GM11168 (cell line): ENCODE measurements at regions not wholly inside any gene's neighbourhood (a gene's known extent, or its start where the extent isn't known, plus 50 kb on each side); places are given as distances from the start of the nearest gene placed in this dataset.
"Not testable (repeated sequence)": the region's sequence is repeated elsewhere in the genome, so short reads cannot be mapped to it uniquely, and the experiment has no call there.

Experiments
- in situ Hi-C: fragments of 300-500 bp; cut with MboI; formaldehyde crosslinking; loops from one replicate; pipeline ENCODE4 v1.12.0; 2022; ENCODE audit warnings: low sequenced_read_pairs; ENCODE audit not compliant: unreplicated experiment

GRCh38 chr14:106301609-106302008 is 775.2 kb downstream of the TMEM121 start:
- in situ Hi-C loops: not testable (repeated sequence)

GRCh38 chr14:106302661-106303060 is 776.3 kb downstream of the TMEM121 start:
- in situ Hi-C loops: no loop called here

DNA sequence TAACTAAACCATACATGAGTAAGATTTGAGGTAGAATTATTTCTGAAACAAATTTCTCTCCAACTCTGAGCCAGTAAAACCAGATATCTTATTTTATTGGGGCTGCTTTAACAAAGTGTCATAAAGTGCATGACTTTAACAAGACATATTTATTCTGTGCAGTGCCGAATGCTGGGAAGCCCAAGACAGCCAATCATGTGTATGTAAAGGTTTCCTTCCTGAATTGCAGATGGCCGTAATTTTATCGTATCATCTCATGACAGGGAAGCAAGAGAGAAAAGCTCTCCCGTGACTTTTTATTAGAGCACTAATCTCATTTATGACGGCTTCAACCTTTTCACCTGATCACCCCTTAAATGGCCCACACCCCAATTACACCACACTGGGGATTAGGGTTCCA is 777.9 kb downstream of the TMEM121 start:
- in situ Hi-C loops: no loop called here

- in situ Hi-C loops: no loop called here
These were observed 782.5 kb downstream of the TMEM121 start for GRCh38 chr14:106308839-106309389.

DNA sequence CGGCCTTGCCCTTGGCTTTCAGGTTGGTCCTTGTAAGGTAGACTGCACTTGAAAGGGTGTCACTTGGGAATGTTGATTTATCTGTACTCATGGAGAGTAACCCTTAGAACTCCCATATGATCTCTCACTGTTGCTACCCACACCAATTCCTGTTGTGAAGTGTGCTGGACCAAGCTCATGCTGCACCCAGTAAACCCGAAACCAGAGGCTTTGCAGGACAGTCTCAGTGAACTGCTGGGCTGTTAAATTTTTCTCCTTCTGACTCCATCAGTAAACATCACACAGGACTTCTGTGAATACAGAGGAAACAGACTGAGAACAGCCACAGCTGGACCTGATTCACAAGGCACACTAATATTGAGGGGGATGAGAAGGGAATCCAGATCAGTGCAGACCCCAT is 783.0 kb downstream of the TMEM121 start:
- in situ Hi-C loops: no loop called here

DNA sequence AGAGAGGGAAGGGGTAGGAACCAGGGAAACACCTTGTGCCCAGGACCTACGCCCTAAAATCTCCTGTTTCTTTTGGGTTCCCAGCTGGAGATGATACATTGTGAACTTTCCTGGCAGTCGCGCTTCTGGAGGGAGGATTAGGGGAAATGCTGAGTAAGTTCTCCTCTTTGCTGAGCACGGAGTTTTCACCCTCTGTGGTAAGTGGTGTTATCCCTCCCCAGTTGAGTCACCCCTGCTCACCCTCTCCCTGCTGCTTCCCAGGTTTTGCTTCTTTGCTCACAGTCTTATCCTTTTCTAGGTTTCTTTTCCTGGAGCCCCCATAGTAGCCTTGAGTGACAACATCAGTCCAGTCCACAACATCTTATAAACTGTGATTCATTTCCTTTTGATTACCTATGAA is 789.1 kb downstream of the TMEM121 start:
- in situ Hi-C loops: no loop called here

- in situ Hi-C loops: no loop called here
These were observed 791.2 kb downstream of the TMEM121 start for GRCh38 chr14:106317593-106317992.

- in situ Hi-C loops: no loop called here
These were observed 792.3 kb downstream of the TMEM121 start for GRCh38 chr14:106318700-106319099.

GRCh38 chr14:106323970-106324369 is 797.6 kb downstream of the TMEM121 start:
- in situ Hi-C loops: not testable (repeated sequence)

DNA sequence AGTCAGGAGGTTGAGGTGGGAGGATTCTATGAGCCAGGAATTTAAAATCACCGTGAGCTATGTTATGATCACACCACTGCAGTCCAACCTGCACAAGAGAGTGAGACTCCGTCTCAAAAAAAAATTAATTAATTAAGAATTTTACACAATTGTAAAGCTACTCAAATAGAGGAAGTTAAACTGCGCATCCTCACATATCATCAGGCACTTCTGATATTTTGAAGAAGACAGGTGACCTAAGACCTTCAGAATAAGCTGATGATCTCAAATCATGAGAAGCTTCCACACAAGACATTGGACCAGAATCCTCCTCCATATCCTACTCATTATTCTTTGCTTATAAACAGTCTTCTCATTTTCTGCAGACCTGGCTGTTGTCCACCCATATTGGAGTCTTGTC is 800.9 kb downstream of the TMEM121 start:
- in situ Hi-C loops: loop anchor here (25.0 kb wide), 1 partner anchor 615 kb away; no protein-coding TSS in a partner anchor

DNA sequence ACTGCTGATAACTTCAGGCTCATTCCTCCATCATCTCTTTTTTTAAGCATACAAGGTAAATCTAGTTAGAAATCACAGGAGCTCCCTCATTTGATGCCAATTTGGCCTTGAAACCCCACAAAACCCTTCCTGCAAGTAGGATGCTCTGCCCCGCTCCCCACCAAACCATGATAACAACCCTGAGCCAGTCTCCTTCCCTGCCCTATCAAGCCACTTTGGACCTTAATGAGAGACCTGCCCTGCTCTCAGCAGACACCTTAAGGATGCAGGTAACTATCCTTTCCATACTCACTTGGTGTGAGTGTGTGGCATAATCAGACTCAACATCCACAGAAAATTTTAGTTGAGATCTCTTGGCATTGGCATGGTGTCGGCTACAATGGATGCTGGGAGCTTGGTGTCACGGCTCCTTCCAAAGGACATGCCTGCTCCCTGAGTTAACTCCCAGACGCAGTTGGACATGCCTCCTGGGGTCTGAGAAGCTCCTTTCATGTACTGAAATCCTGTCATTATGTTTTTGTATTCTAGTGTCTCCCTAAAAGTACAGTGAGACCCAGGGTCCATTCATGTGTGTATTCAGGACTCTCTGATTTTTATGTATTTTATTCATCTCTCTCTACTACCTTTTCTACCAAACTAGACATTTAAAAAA is 801.4 kb downstream of the TMEM121 start:
- in situ Hi-C loops: loop anchor here (25.0 kb wide), 1 partner anchor 616 kb away; no protein-coding TSS in a partner anchor

GRCh38 chr14:106329243-106329642 is 802.9 kb downstream of the TMEM121 start:
- in situ Hi-C loops: loop anchor here (25.0 kb wide), 1 partner anchor 617 kb away; no protein-coding TSS in a partner anchor

GRCh38 chr14:106329987-106330774 is 803.8 kb downstream of the TMEM121 start:
- in situ Hi-C loops: loop anchor here (25.0 kb wide), 1 partner anchor 618 kb away; no protein-coding TSS in a partner anchor

DNA sequence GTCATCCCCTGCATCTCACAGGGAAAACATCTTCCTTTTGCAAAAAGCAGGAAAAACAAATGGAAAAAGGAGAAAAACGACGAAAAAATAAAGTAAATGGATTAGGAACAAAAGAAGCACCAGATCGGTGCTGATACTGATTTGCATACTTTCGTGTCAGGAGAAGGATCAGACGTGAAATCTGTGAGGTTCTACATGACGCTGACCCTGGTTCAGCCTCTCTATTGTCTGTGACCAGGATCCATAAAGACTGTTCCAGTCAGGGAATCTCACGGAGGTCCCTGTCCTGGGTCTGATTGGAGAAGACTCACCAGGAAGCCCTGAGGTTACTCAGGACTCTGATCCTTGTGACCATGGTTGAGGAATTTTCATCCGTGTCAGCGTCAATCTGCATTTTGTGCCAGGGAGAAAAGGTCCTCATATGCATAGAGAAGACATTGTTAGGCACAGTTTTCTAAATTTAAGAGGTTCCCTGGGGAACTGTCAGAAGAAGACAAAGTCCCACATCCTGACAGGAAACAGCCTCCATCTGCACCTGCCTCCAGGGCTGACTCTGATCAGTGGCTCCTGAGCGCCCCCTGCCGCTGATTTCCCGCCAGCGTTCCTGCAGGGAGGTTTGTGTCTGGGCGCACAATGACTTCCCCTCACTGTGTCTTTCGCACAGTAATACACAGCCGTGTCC is 808.2 kb downstream of the TMEM121 start:
- in situ Hi-C loops: loop anchor here (25.0 kb wide), 1 partner anchor 622 kb away; no protein-coding TSS in a partner anchor

GRCh38 chr14:106335110-106335429 is 808.7 kb downstream of the TMEM121 start:
- in situ Hi-C loops: loop anchor here (25.0 kb wide), 1 partner anchor 623 kb away; no protein-coding TSS in a partner anchor

- in situ Hi-C loops: loop anchor here (25.0 kb wide), 1 partner anchor 626 kb away; no protein-coding TSS in a partner anchor
These were observed 812.4 kb downstream of the TMEM121 start for GRCh38 chr14:106338775-106339174.

GRCh38 chr14:106340658-106341057 is 814.3 kb downstream of the TMEM121 start:
- in situ Hi-C loops: loop anchor here (10.0 to 25.0 kb wide), 3 partner anchors 476 to 786 kb away; no protein-coding TSS in a partner anchor

DNA sequence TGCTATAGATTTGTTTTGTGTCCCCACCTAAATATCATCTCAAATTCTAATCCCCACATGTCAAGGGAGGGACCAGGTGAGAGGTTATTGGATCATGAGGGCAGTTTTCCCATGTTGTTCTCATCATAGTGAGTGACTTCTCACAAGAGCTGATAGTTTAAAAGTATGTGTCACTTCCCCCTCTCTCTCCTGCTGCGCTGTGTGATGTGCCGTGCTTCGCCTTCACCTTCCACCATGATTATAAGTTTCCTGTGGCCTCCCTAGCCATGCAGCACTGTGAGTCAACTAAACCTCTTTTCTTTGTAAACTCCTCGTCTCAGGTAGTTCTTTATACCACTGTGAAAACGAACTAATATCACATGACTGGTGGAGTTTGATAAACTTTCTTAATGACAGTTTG is 814.8 kb downstream of the TMEM121 start:
- in situ Hi-C loops: loop anchor here (10.0 to 25.0 kb wide), 3 partner anchors 476 to 786 kb away; no protein-coding TSS in a partner anchor

DNA sequence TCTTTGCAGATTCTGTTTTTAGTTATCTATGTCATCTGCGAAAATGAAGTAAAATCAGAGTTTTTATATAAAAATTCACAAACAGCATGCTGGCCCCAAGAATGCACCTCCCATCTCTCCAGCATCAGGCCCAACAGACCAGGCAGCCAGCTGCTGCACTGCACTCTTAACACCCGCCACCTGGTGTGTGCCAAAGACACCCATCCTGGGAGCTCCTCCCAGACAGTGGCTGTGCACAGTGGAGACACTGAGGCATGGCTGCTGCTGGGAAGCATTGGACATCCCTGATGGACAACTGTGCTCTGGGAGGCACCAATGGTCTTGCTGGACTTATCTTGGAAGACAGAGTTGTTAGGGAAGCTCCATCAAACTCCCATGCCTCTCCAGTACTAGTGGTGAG is 817.2 kb downstream of the TMEM121 start:
- in situ Hi-C loops: loop anchor here (10.0 to 25.0 kb wide), 3 partner anchors 479 to 789 kb away; no protein-coding TSS in a partner anchor

- in situ Hi-C loops: loop anchor here (10.0 to 25.0 kb wide), 3 partner anchors 479 to 789 kb away; no protein-coding TSS in a partner anchor
These were observed 817.8 kb downstream of the TMEM121 start for GRCh38 chr14:106344065-106344614.
